ENCODE measurements at regions not wholly inside any gene's neighbourhood (a gene's known extent, or its start where the extent isn't known, plus 50 kb on each side); places are given as distances from the start of the nearest gene placed in this dataset.

GRCh38 chr9:36763778-36764177 lies 191.1 kb downstream of the MELK start:
- DNase-seq = no peak

- no peak for DNase-seq
Observed at GRCh38 chr9:36764364-36765076, 191.8 kb downstream of the MELK start.

GRCh38 chr9:36765077-36765390 lies 192.3 kb downstream of the MELK start:
- no peak for DNase-seq

GRCh38 chr9:36765468-36766341 lies 193.0 kb downstream of the MELK start:
- peak; percentile 22 for DNase-seq

- DNase-seq = no peak
Observed at GRCh38 chr9:36768677-36769076, 196.0 kb downstream of the MELK start.

GRCh38 chr9:36770025-36770424 lies 197.3 kb downstream of the MELK start:
- DNase-seq = no peak

GRCh38 chr9:36772449-36773403 lies 200.0 kb downstream of the MELK start:
- peak; percentile 21 for DNase-seq

GRCh38 chr9:36778682-36779081 lies 206.0 kb downstream of the MELK start:
- DNase-seq = no peak

GRCh38 chr9:36779582-36779981 lies 206.9 kb downstream of the MELK start:
- no peak for DNase-seq

GRCh38 chr9:36780186-36780585 lies 207.5 kb downstream of the MELK start:
- no peak for DNase-seq

- DNase-seq = no peak
Observed at GRCh38 chr9:36781533-36781932, 208.8 kb downstream of the MELK start.
